ENCODE measurements at regions not wholly inside any gene's neighbourhood (a gene's known extent, or its start where the extent isn't known, plus 50 kb on each side); places are given as distances from the start of the nearest gene placed in this dataset.
A peak's percentile ranks its signal among the peaks of the same experiment; 100 is the strongest.

DNA sequence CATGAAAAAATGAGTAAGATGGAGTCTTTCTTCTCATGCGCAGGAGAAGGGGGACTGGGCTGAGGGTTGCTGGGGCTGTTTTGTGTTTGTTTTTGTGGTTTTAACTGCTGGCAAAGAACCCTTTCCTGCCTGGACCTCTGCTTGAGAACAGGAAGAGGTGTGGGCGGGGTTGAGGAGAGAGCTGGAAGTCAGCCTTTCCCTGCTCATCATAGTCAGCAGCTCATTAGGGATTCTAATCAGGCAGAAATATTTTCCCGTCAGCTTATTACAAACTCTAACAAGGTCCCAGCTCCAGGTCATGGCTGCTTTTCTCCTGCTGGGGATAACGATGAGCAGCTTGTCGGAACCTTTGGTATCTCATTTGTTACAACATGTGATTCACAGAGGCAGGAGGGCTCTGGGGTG, 185.0 kb upstream of the NRXN3 start:
- TF ChIP-seq, protein P1, sequence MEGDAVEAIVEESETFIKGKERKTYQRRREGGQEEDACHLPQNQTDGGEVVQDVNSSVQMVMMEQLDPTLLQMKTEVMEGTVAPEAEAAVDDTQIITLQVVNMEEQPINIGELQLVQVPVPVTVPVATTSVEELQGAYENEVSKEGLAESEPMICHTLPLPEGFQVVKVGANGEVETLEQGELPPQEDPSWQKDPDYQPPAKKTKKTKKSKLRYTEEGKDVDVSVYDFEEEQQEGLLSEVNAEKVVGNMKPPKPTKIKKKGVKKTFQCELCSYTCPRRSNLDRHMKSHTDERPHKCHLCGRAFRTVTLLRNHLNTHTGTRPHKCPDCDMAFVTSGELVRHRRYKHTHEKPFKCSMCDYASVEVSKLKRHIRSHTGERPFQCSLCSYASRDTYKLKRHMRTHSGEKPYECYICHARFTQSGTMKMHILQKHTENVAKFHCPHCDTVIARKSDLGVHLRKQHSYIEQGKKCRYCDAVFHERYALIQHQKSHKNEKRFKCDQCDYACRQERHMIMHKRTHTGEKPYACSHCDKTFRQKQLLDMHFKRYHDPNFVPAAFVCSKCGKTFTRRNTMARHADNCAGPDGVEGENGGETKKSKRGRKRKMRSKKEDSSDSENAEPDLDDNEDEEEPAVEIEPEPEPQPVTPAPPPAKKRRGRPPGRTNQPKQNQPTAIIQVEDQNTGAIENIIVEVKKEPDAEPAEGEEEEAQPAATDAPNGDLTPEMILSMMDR (IDR thresholded peaks at IDR 0.05; ENCODE audit: insufficient read depth, missing control alignments), result no peak
- DNase-seq (ENCODE audit: insufficient read length, low spot score) (no peak), FAIRE-seq (no peak)

DNA sequence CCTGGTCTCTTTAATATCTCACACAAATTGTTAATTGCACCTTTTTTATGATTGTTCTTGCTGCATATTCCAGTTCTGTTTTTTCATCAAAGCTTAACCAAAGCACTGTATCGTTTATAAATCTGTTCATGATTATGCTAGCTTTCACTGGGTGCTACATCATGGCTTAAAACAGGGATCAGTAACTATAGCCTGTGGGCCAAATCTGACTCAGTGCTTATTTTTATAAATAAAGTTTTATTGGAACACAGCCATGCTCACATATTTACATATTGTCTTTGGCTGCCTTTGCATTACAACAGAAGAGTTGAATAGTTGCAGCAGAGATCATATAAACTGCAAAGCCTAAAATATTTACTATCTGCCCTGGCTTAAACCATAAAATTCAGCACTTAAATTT, 183.4 kb upstream of the NRXN3 start:
- DNase-seq (ENCODE audit: insufficient read length, low spot score) (no peak), FAIRE-seq (no peak)
- TF ChIP-seq, protein P1 (IDR thresholded peaks at IDR 0.05; ENCODE audit: insufficient read depth, missing control alignments), result no peak

DNA sequence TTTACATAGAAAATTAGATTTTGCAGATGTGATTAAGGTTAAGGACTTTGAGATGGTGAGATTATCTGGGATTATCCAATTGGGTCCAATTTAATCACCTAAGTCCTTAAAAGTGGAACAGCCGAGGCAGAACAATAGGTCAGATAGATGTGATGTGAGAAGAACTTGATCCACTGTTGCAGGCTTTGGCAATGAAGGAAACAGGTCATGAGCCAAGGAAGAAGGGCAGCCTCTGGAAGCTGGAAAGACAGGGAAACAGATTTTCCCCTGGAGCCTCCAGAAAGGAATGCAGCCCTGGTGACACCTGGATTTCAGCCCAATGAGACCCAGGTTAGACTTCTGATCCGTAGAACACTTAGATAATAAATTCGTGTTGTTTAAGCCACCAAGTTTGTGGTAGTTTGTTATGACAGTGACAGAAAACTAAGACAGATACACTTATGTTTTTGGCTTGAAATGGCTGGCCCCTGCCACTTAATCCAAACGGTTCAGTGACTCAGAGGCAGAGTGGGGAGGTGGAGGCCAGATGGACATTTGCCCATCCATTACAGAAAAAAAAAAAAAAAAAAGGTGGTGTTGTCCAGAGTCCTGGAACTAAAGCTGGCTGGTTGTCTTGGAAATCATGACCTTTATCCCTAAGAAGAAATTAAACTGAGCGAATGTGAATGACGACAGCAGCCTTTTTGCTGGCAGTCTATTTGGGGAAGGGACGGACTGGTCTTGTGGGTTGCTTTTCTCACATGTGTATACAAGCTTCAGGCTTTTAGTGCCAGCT, 181.9 kb upstream of the NRXN3 start:
- TF ChIP-seq, protein P1 (IDR thresholded peaks at IDR 0.05; ENCODE audit: insufficient read depth, missing control alignments), result no peak
- FAIRE-seq (peak; percentile 53), DNase-seq (ENCODE audit: insufficient read length, low spot score) (no peak)

DNA sequence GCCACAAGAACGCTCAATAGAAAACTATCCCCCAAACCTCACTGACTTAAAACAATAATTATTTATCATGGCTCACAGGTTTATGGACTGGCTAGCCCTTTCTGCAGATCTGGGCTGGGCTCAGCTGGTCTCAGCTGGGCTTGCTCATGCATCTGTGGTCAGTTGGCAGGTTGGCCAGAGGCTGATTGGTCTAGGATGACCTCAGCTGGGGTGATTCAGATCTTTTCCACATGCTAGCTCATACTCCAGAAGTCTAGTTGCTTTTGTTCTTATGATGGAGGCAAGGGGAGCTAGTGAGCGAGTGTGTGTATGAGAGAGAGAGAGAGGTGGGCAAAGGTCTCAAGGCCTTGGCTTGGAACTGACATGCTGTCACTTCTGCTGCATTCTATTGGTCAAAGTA, 181.2 kb upstream of the NRXN3 start:
- no peak for DNase-seq (ENCODE audit: insufficient read length, low spot score)
- FAIRE-seq, result no peak
- TF ChIP-seq, protein P1 (IDR thresholded peaks at IDR 0.05; ENCODE audit: insufficient read depth, missing control alignments), result no peak

DNA sequence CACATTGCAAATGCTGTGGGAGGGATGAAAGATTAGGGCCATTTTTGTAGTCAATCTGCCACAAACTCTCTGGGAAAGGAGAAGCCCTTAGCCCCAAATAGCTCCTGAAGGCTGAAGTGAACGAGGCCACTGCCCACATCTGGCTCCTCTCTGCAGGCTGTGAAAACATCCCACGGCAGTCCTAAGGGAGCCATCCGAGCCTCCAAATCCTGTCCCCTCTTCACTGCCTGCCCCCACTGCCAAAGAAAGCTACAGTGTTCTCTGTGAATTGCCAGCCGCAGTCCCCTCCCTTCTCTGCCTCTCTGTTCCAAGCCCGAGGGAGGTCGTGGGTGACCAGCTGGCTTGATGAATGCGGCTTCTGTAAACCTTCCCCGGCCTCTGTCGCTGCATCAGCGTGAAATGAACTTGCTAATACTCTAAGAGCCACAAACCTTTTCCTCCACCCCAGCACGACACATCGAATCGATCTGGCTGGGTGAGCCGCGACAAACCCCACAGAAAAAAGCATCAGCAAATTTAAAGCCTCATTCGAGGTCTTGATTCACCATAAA, 180.7 kb upstream of the NRXN3 start:
- TF ChIP-seq, protein P1 (IDR thresholded peaks at IDR 0.05; ENCODE audit: insufficient read depth, missing control alignments), result no peak
- FAIRE-seq (no peak), DNase-seq (ENCODE audit: insufficient read length, low spot score) (no peak)

DNA sequence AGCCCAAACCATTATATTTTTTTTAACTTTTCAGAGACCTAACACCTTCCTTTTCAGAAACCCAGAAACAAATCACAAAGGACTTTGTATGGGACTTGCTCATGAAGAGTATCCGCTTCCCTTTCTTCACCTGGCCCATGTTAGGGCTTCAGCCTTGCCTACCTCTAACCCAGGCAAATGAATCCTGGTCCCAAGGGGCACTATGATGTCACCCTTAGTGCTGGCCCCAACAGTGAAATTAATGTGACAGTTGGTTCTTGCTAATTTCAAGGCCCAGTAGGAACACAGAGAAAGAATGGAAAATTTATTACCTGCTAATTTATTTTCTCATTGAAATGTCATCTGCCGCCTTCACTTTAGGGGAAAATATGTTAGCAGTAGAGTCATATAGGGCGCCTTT, 179.8 kb upstream of the NRXN3 start:
- FAIRE-seq, result no peak
- DNase-seq (ENCODE audit: insufficient read length, low spot score), result no peak
- TF ChIP-seq, protein P1 (IDR thresholded peaks at IDR 0.05; ENCODE audit: insufficient read depth, missing control alignments), result no peak

DNA sequence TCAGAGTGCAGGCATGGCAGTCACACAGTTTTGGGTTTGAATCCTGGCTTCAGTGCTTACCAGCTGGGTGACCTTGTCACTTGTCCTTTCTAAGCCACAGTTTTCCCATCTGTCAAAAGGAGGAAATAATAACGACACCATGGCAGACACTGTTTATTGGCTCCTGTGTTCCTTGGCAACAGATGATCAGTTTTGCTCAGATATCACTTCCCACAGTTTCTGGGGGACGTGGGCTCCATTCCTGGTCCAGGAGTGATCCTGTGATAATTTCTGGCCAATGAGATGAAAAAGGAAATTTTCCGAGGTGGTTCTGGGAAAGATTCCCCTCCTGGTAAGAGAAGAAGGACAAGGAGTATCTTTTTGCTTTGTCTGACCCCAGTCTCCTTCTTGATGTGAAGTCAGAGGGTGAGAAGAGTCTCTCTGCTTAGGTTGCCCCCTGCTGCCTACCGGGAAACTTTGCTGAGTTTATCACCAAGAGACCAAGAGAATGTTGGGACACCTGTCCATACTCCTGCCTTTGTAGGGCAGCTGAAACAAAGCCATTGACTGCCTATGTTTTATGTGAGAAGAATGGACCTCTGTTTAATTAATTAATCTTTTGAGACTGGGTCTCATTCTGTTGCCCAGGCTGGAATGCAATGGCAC, 178.9 kb upstream of the NRXN3 start:
- no peak for FAIRE-seq

More for the DNA sequence above, 178.9 kb upstream of the NRXN3 start:
- TF ChIP-seq, protein P1 (IDR thresholded peaks at IDR 0.05; ENCODE audit: insufficient read depth, missing control alignments), result peak; percentile 18
- no peak for DNase-seq (ENCODE audit: insufficient read length, low spot score)

Data from D721Med (cell line).